Loucy (cell line): ENCODE measurements at regions not wholly inside any gene's neighbourhood (a gene's known extent, or its start where the extent isn't known, plus 50 kb on each side); places are given as distances from the start of the nearest gene placed in this dataset.

ENCODE experiments used
- H2AFZ ChIP-seq: fragments of 200-600 bp; sonication (generic); 2 replicates; pipeline ENCODE4 v1.6.0; 2016; ENCODE audit warnings: antibody characterized with exemption, mild to moderate bottlenecking, low read length, moderate library complexity
- H3F3A ChIP-seq: fragments of 200-600 bp; 2 replicates; pipeline ENCODE4 v1.6.0; 2016; ENCODE audit warnings: antibody characterized with exemption, low read depth, mild to moderate bottlenecking
- H3K27me3 ChIP-seq: fragments of 200-600 bp; sonication (generic); 2 replicates; pipeline ENCODE4 v1.6.1; 2014; ENCODE audit warnings: low read length, mild to moderate bottlenecking; ENCODE audit not compliant: insufficient read depth, poor library complexity, severe bottlenecking
- H3K36me3 ChIP-seq: fragments of 200-600 bp; sonication (generic); 2 replicates; pipeline ENCODE4 v1.6.1; 2016; ENCODE audit warnings: low read length; ENCODE audit not compliant: insufficient read depth
- H3K4me1 ChIP-seq: fragments of 200-600 bp; sonication (generic); 2 replicates; pipeline ENCODE4 v1.5.1; 2014; ENCODE audit warnings: low read length, mild to moderate bottlenecking; ENCODE audit not compliant: insufficient read depth, poor library complexity, severe bottlenecking
- H3K4me2 ChIP-seq: fragments of 200-600 bp; sonication (generic); 2 replicates; pipeline ENCODE4 v1.6.0; 2014; ENCODE audit warnings: antibody characterized with exemption, low read length, low read depth, mild to moderate bottlenecking; ENCODE audit not compliant: poor library complexity, severe bottlenecking
- H3K4me3 ChIP-seq: fragments of 200-600 bp; sonication (generic); 2 replicates; pipeline ENCODE4 v1.5.1; 2014; ENCODE audit warnings: low read length, mild to moderate bottlenecking, mixed read lengths; ENCODE audit not compliant: poor library complexity, severe bottlenecking
- H3K79me2 ChIP-seq: fragments of 200-600 bp; sonication (generic); 2 replicates; pipeline ENCODE4 v1.6.1; 2014; ENCODE audit warnings: low read length; ENCODE audit not compliant: insufficient read depth
- H3K9ac ChIP-seq: fragments of 200-600 bp; sonication (generic); 2 replicates; pipeline ENCODE4 v1.6.0; 2014; ENCODE audit warnings: mild to moderate bottlenecking, low read depth, low read length, moderate library complexity; ENCODE audit not compliant: poor library complexity, severe bottlenecking
- H3K9me2 ChIP-seq: fragments of 200-600 bp; sonication (generic); replicated peaks from 2 replicates; pipeline ENCODE4 v1.6.1; 2016; ENCODE audit warnings: low read depth, low read length, mixed read lengths
- H3K9me3 ChIP-seq: fragments of 200-600 bp; sonication (generic); 2 replicates; pipeline ENCODE4 v1.6.1; 2014; ENCODE audit warnings: mild to moderate bottlenecking, antibody characterized with exemption, low read length, low read depth; ENCODE audit not compliant: insufficient read depth
- H4K20me1 ChIP-seq: fragments of 200-600 bp; sonication (generic); 2 replicates; pipeline ENCODE4 v1.6.0; 2014; ENCODE audit warnings: antibody characterized with exemption, low read length, mild to moderate bottlenecking; ENCODE audit not compliant: insufficient read depth, poor library complexity, severe bottlenecking
- CTCF ChIP-seq: fragments of 200-600 bp; sonication (generic); conservative IDR thresholded peaks from 2 replicates; pipeline ENCODE4 v1.5.1; 2014; ENCODE audit warnings: mild to moderate bottlenecking, antibody characterized with exemption, low read length
- EZH2phosphoT487 ChIP-seq: fragments of 200-600 bp; IDR thresholded peaks from 2 replicates; pipeline ENCODE4 v1.6.1; 2018; ENCODE audit warnings: antibody characterized with exemption, mild to moderate bottlenecking, moderate library complexity, borderline replicate concordance

- Histone ChIP-seq H3K4me1 (peaks cover 90% of the 10 kb centered on the region), H3K27me3 (no peaks in the 10 kb centered on the region), H2AFZ (no peak overlapping the region), H4K20me1 (no peaks in the 10 kb centered on the region), H3K4me3 (peak overlapping the region; percentile 51), H3F3A (peaks cover 39% of the 10 kb centered on the region), H3K9ac (peak overlapping the region; percentile 94), H3K9me2 (no peaks in the 10 kb centered on the region), H3K79me2 (peaks cover 20% of the 10 kb centered on the region), H3K36me3 (no peaks in the 10 kb centered on the region), H3K9me3 (no peaks in the 10 kb centered on the region), H3K4me2 (peak overlapping the region; percentile 70)
- TF ChIP-seq CTCF (no peak), EZH2phosphoT487 (no peak)
Measured at GRCh38 chr6:14453712-14454472, 336.3 kb downstream of the CD83 start.

GRCh38 chr6:14454473-14454775 lies 336.9 kb downstream of the CD83 start:
- H3K9ac ChIP-seq, result peak overlapping the region; percentile 94
- peak overlapping the region; percentile 70 for H3K4me2 ChIP-seq
- no peak overlapping the region for H2AFZ ChIP-seq

GRCh38 chr6:14455427-14455826 lies 337.9 kb downstream of the CD83 start:
- H3K9me2 ChIP-seq, result no peaks in the 10 kb centered on the region
- H3K4me3 ChIP-seq, result no peak overlapping the region
- no peak for TF ChIP-seq CTCF
- no peak for TF ChIP-seq EZH2phosphoT487
- H3K79me2 ChIP-seq, result peaks cover 17% of the 10 kb centered on the region
- H3K4me2 ChIP-seq, result peak overlapping the region; percentile 70
- no peaks in the 10 kb centered on the region for H3K36me3 ChIP-seq
- H3K9ac ChIP-seq, result peak overlapping the region; percentile 94
- H3F3A ChIP-seq, result peaks cover 29% of the 10 kb centered on the region
- no peaks in the 10 kb centered on the region for H4K20me1 ChIP-seq
- peaks cover 89% of the 10 kb centered on the region for H3K4me1 ChIP-seq
- H2AFZ ChIP-seq, result no peak overlapping the region
- H3K9me3 ChIP-seq, result no peaks in the 10 kb centered on the region
- no peaks in the 10 kb centered on the region for H3K27me3 ChIP-seq

More at GRCh38 chr6:14454473-14454775, 336.9 kb downstream of the CD83 start:
- Histone ChIP-seq H3K4me3 (peak overlapping the region; percentile 51), H3K27me3 (no peaks in the 10 kb centered on the region), H4K20me1 (no peaks in the 10 kb centered on the region), H3K9me2 (no peaks in the 10 kb centered on the region), H3K9me3 (no peaks in the 10 kb centered on the region), H3K4me1 (peaks cover 90% of the 10 kb centered on the region), H3K36me3 (no peaks in the 10 kb centered on the region), H3K79me2 (peaks cover 20% of the 10 kb centered on the region), H3F3A (peaks cover 37% of the 10 kb centered on the region)
- TF ChIP-seq CTCF, result no peak
- no peak for TF ChIP-seq EZH2phosphoT487
